Gastroesophageal sphincter (tissue), 4 donors: ENCODE measurements at regions not wholly inside any gene's neighbourhood (a gene's known extent, or its start where the extent isn't known, plus 50 kb on each side); places are given as distances from the start of the nearest gene placed in this dataset.

ENCODE experiments used
- ATAC-seq: fragments of 150-250 bp; one replicate; pipeline ENCODE4 v1.9.1; 2016; ENCODE audit warnings: mild to moderate bottlenecking, moderate library complexity
- H3K27ac ChIP-seq, 4 donors: fragments of 200-600 bp; sonication (generic) in 3 of 4; 1 replicate in 3 of 4; 2 replicates in 1 of 4; pipeline ENCODE4 v1.5.1; 2016 to 2019
- H3K27me3 ChIP-seq: fragments of 200-600 bp; sonication (generic); one replicate; pipeline ENCODE4 v1.5.1; 2019
- H3K36me3 ChIP-seq, 2 donors: fragments of 200-600 bp; sonication (generic); one replicate each; pipeline ENCODE4 v1.5.1; 2019; ENCODE audit warnings: control low read depth in 1 of 2
- H3K4me1 ChIP-seq, 3 donors: fragments of 200-600 bp; sonication (generic); 1 replicate in 2 of 3; 2 replicates in 1 of 3; pipeline ENCODE4 v1.5.1; 2016 to 2019; ENCODE audit warnings: control low read depth in 2 of 3
- H3K4me3 ChIP-seq, 2 donors: fragments of 200-600 bp; sonication (generic); one replicate each; pipeline ENCODE4 v1.5.1; 2019; ENCODE audit warnings: mild to moderate bottlenecking in 1 of 2, moderate library complexity in 1 of 2
- H3K9me3 ChIP-seq, 3 donors: fragments of 200-600 bp; sonication (generic); one replicate each; pipeline ENCODE4 v1.5.1; 2017 to 2019; ENCODE audit warnings: control low read depth in 2 of 3
- EP300 ChIP-seq: sonication (generic); formaldehyde crosslinking; IDR thresholded peaks from one replicate; pipeline ENCODE4 v1.6.1; 2017; ENCODE audit warnings: antibody characterized with exemption, mild to moderate bottlenecking
- POLR2A ChIP-seq, 2 donors: fragments of 450-650 bp; IDR thresholded peaks; one replicate each; pipeline ENCODE4 v1.6.1; 2017; ENCODE audit warnings: antibody characterized with exemption in 2 of 2, mild to moderate bottlenecking in 2 of 2, moderate library complexity in 1 of 2
- POLR2AphosphoS5 ChIP-seq: sonication (generic); formaldehyde crosslinking; IDR thresholded peaks from one replicate; pipeline ENCODE4 v1.6.1; 2017; ENCODE audit warnings: antibody characterized with exemption
- WGBS, 2 donors: methylation state at CpG; one replicate each; pipeline ENCODE4 v1.1.5; 2018; ENCODE audit warnings: low coverage in 1 of 2; 5-methylcytosine and 5-hydroxymethylcytosine counted together
- TF ChIP-seq, protein P1 (sequence below), 4 experiments: fragments of 200-600 bp in 2 of 4; fragments of 450-650 bp in 2 of 4; sonication (generic) in 1 of 4; IDR thresholded peaks; one replicate each; pipeline ENCODE4 v1.5.1; 2017 to 2019; ENCODE audit warnings: antibody characterized with exemption in 4 of 4, mild to moderate bottlenecking in 2 of 4, moderate library complexity in 2 of 4

DNA sequence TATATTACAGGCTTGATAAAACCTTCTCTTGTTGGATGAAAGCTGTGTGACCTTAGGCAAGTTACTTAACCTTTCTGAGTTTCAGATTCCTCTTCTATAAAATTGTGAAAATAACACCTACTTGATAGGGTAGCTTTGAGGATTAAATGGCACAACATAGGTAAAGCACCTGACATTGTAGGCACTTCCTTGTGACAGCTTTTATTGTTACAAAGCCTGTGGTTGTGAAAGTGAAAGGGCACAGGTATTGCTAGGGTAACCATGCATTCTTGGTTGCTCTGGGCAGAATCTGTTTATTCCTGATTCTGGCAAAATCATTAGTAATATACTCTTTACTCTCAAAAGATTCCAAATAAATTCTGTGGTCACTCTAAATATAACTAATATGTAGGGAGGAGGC lies 493.4 kb downstream of the OLFM4 start:
- Histone ChIP-seq H3K27me3 (no peaks in the 10 kb centered on the region), H3K36me3 (no peaks in the 10 kb centered on the region), H3K4me3 (no peak overlapping the region), H3K9me3 (no peaks in the 10 kb centered on the region), H3K27ac (no peak overlapping the region), H3K4me1 (no peaks in the 10 kb centered on the region)
- TF ChIP-seq POLR2A (IDR thresholded peaks at IDR 0.05) = no peak
- ATAC-seq = no peak

DNA sequence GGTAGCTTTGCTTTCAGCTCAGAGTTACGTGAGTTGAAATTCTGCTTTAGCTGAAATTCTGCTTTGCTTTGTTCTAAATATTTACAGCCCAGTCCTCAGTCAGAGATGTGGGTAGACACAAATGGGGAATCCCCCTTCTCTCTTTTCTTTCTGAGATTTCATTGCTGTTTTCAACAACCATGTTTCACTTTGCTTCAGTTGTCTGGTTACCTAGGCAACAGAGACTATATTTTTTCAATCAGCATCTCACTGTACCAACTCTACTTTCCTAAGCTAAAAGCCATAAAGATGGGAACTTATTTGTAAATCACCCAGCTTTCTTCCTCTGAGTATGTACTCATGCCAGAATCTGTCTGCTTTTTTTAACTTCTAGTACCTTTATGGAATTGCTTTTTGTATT lies 509.0 kb downstream of the OLFM4 start:
- Histone ChIP-seq H3K27me3 (peaks cover 4% of the 10 kb centered on the region), H3K27ac (no peak overlapping the region), H3K4me1 (no peaks in the 10 kb centered on the region), H3K4me3 (no peak overlapping the region), H3K36me3 (no peaks in the 10 kb centered on the region), H3K9me3 (peaks cover 0 to 6% (median 0%) of the 10 kb centered on the region in 3 donors)
- TF ChIP-seq POLR2A (IDR thresholded peaks at IDR 0.05) (no peak), EP300 (no peak)
- TF ChIP-seq, protein P1, sequence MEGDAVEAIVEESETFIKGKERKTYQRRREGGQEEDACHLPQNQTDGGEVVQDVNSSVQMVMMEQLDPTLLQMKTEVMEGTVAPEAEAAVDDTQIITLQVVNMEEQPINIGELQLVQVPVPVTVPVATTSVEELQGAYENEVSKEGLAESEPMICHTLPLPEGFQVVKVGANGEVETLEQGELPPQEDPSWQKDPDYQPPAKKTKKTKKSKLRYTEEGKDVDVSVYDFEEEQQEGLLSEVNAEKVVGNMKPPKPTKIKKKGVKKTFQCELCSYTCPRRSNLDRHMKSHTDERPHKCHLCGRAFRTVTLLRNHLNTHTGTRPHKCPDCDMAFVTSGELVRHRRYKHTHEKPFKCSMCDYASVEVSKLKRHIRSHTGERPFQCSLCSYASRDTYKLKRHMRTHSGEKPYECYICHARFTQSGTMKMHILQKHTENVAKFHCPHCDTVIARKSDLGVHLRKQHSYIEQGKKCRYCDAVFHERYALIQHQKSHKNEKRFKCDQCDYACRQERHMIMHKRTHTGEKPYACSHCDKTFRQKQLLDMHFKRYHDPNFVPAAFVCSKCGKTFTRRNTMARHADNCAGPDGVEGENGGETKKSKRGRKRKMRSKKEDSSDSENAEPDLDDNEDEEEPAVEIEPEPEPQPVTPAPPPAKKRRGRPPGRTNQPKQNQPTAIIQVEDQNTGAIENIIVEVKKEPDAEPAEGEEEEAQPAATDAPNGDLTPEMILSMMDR (IDR thresholded peaks at IDR 0.05) = no peak
- WGBS, 2 donors = 62 to 78% methylated on average over 1 of the region's 1 CpG
- no peak for ATAC-seq

DNA sequence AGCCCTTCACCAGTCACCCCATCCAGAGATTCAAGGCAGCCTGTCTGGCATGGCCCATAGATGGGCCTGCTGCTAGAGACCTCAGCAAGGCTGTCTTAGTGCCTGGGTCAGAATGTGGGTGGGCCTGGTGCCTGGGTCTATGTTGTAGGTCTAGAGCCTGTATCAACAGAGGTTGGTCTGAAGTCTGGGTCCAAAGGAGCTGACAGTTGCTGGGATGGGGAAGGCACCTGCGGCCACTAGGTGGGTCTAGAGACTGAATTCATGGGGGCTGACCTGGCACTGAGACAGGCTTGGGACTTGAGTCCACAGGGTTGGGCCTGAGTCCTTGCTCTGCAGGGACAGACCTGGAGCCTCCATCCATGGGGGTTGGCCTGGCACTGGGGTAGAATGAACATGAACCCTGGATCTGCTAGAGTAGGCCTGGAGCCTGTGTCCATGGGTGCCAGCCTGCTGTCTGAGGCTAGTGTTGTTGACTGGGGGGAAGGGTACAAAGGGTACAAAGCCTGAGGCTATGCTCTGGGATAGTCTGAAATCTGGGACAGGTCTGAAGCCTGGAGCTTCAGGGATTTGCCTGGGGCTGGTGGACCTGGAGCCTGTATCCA lies 516.8 kb downstream of the OLFM4 start:
- Histone ChIP-seq H3K27me3 (no peaks in the 10 kb centered on the region), H3K4me3 (no peak overlapping the region), H3K27ac (no peak overlapping the region), H3K36me3 (no peaks in the 10 kb centered on the region), H3K9me3 (peaks cover 0 to 7% (median 0%) of the 10 kb centered on the region in 3 donors), H3K4me1 (no peaks in the 10 kb centered on the region)
- TF ChIP-seq POLR2AphosphoS5 = no peak
- TF ChIP-seq, protein P1 (IDR thresholded peaks at IDR 0.05) = no peak
- no peak for TF ChIP-seq POLR2A (IDR thresholded peaks at IDR 0.05)
- no peak for TF ChIP-seq EP300
- ATAC-seq = no peak
- WGBS, 2 donors = no CpG with 5 or more reads among the region's 1 CpG

DNA sequence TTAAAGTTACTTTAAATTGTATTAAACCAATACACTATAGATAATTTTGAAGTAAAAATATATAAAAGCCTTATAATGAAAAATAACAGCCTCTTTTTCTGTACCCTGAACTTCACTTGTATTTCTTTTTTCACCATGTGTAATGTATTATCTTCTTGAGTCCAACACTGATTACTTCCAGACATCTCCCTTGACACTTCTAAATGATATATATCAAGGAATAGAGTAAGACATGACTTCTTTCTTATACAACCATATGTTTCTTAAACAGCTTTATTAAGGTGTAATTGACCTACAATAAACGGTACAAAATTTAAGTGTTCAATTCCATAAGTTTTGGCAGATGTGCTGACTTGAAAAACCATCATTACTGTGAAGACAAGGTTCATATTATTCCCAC lies 531.9 kb downstream of the OLFM4 start:
- Histone ChIP-seq H3K4me1 (no peaks in the 10 kb centered on the region), H3K4me3 (no peak overlapping the region), H3K9me3 (no peaks in the 10 kb centered on the region), H3K27me3 (no peaks in the 10 kb centered on the region), H3K27ac (no peak overlapping the region), H3K36me3 (no peaks in the 10 kb centered on the region)
- TF ChIP-seq, protein P1 (IDR thresholded peaks at IDR 0.05) = no peak
- no peak for TF ChIP-seq EP300
- 22 to 54% methylated on average over 1 of the region's 1 CpG for WGBS, 2 donors
- no peak for ATAC-seq

DNA sequence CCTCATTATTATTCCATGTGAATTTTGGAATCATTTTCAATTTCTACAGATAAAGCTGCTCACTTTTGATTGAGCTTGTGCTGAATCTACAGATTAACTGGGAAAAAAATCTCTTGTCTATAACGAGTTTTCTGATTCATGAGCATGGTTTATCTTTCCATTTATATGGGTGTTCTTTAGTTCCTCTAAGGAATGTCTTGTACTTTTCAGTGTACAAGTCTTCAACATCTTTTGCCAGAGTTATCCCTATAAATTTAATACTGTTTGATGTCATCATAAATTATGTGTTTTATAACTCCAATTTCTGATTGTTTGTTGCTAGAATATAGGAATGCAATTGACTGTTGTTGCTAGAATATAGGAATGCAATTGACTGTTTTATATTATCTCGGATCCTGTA lies 533.8 kb downstream of the OLFM4 start:
- Histone ChIP-seq H3K27ac (no peak overlapping the region), H3K4me3 (no peak overlapping the region), H3K27me3 (no peaks in the 10 kb centered on the region), H3K9me3 (no peaks in the 10 kb centered on the region), H3K36me3 (no peaks in the 10 kb centered on the region), H3K4me1 (no peaks in the 10 kb centered on the region)
- WGBS, 2 donors = 68 to 74% methylated on average over 2 of the region's 2 CpGs
- no peak for ATAC-seq
- TF ChIP-seq POLR2AphosphoS5 (no peak), EP300 (no peak), POLR2A (IDR thresholded peaks at IDR 0.05) (no peak)
- TF ChIP-seq, protein P1 (IDR thresholded peaks at IDR 0.05) = no peak
